Stomach (tissue), 8 donors: ENCODE measurements at regions not wholly inside any gene's neighbourhood (a gene's known extent, or its start where the extent isn't known, plus 50 kb on each side); places are given as distances from the start of the nearest gene placed in this dataset.
A peak's percentile ranks its signal among the peaks of the same experiment; 100 is the strongest.

Source experiments
- DNase-seq, 2 donors: peaks; one replicate each; pipeline versions ENCODE4 v3.0.0 to v3.0.0-alpha.2; 2013 to 2019
- H3K27ac ChIP-seq, 5 donors: fragments of 200-600 bp in 4 of 5; sonication (generic) in 4 of 5; one replicate each; pipeline ENCODE4 v1.5.1; 2013 to 2019; ENCODE audit warnings: mild to moderate bottlenecking in 1 of 5, moderate library complexity in 1 of 5
- H3K27me3 ChIP-seq, 3 donors: fragments of 200-600 bp; sonication (generic); one replicate each; pipeline ENCODE4 v1.5.1; 2017 to 2019; ENCODE audit warnings: mixed run types in 1 of 3
- H3K36me3 ChIP-seq, 4 donors: fragments of 200-600 bp; sonication (generic); 1 replicate in 3 of 4; 2 replicates in 1 of 4; pipeline ENCODE4 v1.5.1; 2016 to 2019
- H3K4me1 ChIP-seq, 4 donors: fragments of 200-600 bp; sonication (generic); one replicate each; pipeline ENCODE4 v1.5.1; 2016 to 2019
- H3K4me3 ChIP-seq, 4 donors: fragments of 200-600 bp; sonication (generic) in 3 of 4; one replicate each; pipeline ENCODE4 v1.5.1; 2016 to 2019; ENCODE audit warnings: mild to moderate bottlenecking in 1 of 4
- H3K9me3 ChIP-seq, 4 donors: fragments of 200-600 bp; sonication (generic); one replicate each; pipeline ENCODE4 v1.5.1; 2016 to 2019
- CTCF ChIP-seq, 7 experiments: fragments of 450-650 bp in 4 of 7; fragments of 200-600 bp in 3 of 7; sonication (generic) in 3 of 7; IDR thresholded peaks; one replicate each; pipeline ENCODE4 v1.5.1; 2016 to 2019; ENCODE audit warnings: antibody characterized with exemption in 7 of 7, control low read depth in 2 of 7, mild to moderate bottlenecking in 1 of 7
- EP300 ChIP-seq: sonication (generic); formaldehyde crosslinking; IDR thresholded peaks from one replicate; pipeline ENCODE4 v1.6.1; 2017; ENCODE audit warnings: antibody characterized with exemption
- POLR2A ChIP-seq, 4 donors: fragments of 450-650 bp; IDR thresholded peaks; one replicate each; pipeline ENCODE4 v1.6.1; 2016; ENCODE audit warnings: antibody characterized with exemption in 4 of 4, control low read depth in 2 of 4, mild to moderate bottlenecking in 1 of 4, moderate library complexity in 1 of 4
- POLR2AphosphoS5 ChIP-seq, 3 donors: sonication (generic); formaldehyde crosslinking; IDR thresholded peaks; one replicate each; pipeline ENCODE4 v1.6.1; 2016; ENCODE audit warnings: antibody characterized with exemption in 3 of 3
- WGBS, 5 donors: extraction: QIAGEN DNeasy Blood & Tissue Kit in 3 of 5; methylation state at CpG; one replicate each; pipeline versions ENCODE4 v1.1.5 to v1.1.7; 2013 to 2018; 5-methylcytosine and 5-hydroxymethylcytosine counted together
- intact Hi-C: fragments of 100-400 bp; cut with DNase I; formaldehyde crosslinking; loops from one replicate; pipeline ENCODE4 v1.15.1; 2023; ENCODE audit warnings: low total_unique reads
- donor health status: healthy with polysubstance abuse.
- donor health status: Bipolar disorder and iron deficiency.
- donor health status: healthy.

DNA sequence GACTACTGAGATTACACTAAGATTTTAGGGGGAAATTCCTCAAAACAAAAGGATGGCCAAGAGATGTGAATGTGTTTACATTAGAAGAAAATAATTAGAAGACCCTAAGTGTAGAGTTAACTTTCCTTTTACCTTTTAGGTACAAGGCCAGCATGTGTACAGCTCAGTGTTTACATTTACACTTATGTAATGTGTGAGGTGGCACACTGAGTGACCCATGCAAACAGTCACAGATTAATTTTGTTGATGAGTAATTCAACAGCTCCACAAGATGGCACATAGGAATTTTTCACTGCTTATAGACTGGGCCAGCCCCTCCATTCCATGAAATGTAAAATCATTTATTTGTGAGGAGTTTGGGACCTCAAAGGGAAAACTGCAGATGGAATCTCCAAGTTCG is 90.1 kb upstream of the SLC12A2 start:
- intact Hi-C loops: no loop called here
- no peak overlapping the region for H3K4me3 ChIP-seq
- TF ChIP-seq POLR2A (IDR thresholded peaks at IDR 0.05) (no peak), POLR2AphosphoS5 (IDR thresholded peaks at IDR 0.05) (peak in 1 of 3 donors; percentile 48)
- H3K27ac ChIP-seq: peak overlapping the region in 3 of 5 donors; percentile 2 to 14 (median 8)
- H3K27me3 ChIP-seq: no peaks in the 10 kb centered on the region
- 90 to 100% (median 98%) methylated on average over 1 of the region's 1 CpG for WGBS, 5 donors
- no peaks in the 10 kb centered on the region for H3K9me3 ChIP-seq
- no peak for DNase-seq
- peaks cover 10 to 37% (median 25%) of the 10 kb centered on the region in 4 donors for H3K4me1 ChIP-seq
- H3K36me3 ChIP-seq: no peaks in the 10 kb centered on the region

DNA sequence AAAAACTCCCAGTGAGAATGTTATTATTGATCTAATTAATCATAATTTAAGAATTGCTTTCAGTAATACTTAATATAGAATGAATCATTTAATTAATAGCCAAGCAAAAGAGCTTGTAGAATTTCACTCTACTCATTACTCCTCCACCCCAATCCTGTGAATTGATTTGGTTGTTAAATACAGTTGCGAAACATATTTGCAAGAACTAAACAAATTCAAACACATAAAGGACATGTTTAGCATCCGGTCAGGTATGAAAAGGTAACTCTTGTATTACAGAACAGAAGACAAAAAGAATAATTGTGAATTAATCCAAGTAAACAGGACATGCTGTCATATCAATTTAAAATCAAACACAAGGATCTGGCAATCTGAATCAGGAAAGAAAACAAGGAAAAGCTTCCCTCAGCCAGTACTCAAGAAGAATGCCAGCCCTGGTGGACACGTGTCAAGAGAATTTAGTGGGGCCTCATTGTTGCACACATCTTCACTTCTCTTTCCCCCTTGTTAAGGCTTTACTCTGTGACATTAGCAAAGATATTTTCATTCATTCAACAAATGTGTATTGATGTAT is 89.4 kb upstream of the SLC12A2 start:
- 46 to 69% (median 62%) methylated on average over 3 of the region's 3 CpGs for WGBS, 5 donors
- Histone ChIP-seq H3K27ac (peak overlapping the region in 1 of 5 donors; percentile 22), H3K36me3 (no peaks in the 10 kb centered on the region), H3K4me1 (peaks cover 10 to 44% (median 25%) of the 10 kb centered on the region in 4 donors), H3K4me3 (no peak overlapping the region), H3K9me3 (no peaks in the 10 kb centered on the region), H3K27me3 (no peaks in the 10 kb centered on the region)
- DNase-seq: no peak
- TF ChIP-seq CTCF (IDR thresholded peaks at IDR 0.05) (no peak), POLR2AphosphoS5 (IDR thresholded peaks at IDR 0.05) (no peak), EP300 (no peak), POLR2A (IDR thresholded peaks at IDR 0.05) (no peak)
- intact Hi-C loops: no loop called here

DNA sequence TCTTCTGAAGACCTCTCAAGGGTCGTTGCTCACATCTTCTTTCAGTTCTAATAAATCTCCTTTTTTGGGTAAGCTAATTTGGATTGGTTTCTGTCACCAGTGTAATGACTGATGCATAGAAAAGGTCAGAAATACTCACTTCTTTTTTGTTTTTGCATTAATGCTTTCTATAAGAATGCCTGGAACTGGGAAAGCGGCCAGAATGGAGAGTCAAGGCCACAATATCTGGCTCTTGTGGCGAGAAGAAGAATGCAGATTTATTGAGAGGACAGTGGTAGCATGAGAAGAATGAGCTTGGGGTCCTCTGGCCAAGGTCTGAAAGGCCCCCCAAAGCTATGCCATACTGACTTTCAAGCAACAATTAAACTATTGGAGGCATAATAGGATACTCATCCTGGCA is 88.0 kb upstream of the SLC12A2 start:
- no peak for TF ChIP-seq CTCF (IDR thresholded peaks at IDR 0.05)
- no peak for TF ChIP-seq POLR2AphosphoS5 (IDR thresholded peaks at IDR 0.05)
- no peak for TF ChIP-seq POLR2A (IDR thresholded peaks at IDR 0.05)
- no peak for TF ChIP-seq EP300
- WGBS, 5 donors: 83 to 87% (median 84%) methylated on average over 3 of the region's 3 CpGs
- intact Hi-C loops: no loop called here
- Histone ChIP-seq H3K4me1 (peaks cover 10 to 55% (median 25%) of the 10 kb centered on the region in 4 donors), H3K36me3 (no peaks in the 10 kb centered on the region), H3K4me3 (no peak overlapping the region), H3K27ac (peak overlapping the region in 1 of 5 donors; percentile 1), H3K9me3 (no peaks in the 10 kb centered on the region), H3K27me3 (no peaks in the 10 kb centered on the region)
- no peak for DNase-seq

GRCh38 chr5:127997201-127997704 is 86.3 kb upstream of the SLC12A2 start:
- peak in 2 of 3 donors; percentile 35 to 60 for TF ChIP-seq POLR2AphosphoS5 (IDR thresholded peaks at IDR 0.05)
- TF ChIP-seq EP300: no peak
- peak in 1 of 2 donors; percentile 43 for DNase-seq
- H3K4me3 ChIP-seq: no peak overlapping the region
- no peaks in the 10 kb centered on the region for H3K9me3 ChIP-seq
- 14 to 38% (median 24%) methylated on average over 5 of the region's 5 CpGs for WGBS, 5 donors
- intact Hi-C loops: no loop called here
- H3K27ac ChIP-seq: peak overlapping the region; percentile 35 to 74 (median 68)
- H3K27me3 ChIP-seq: no peaks in the 10 kb centered on the region
- no peaks in the 10 kb centered on the region for H3K36me3 ChIP-seq
- H3K4me1 ChIP-seq: peaks cover 10 to 55% (median 25%) of the 10 kb centered on the region in 4 donors

DNA sequence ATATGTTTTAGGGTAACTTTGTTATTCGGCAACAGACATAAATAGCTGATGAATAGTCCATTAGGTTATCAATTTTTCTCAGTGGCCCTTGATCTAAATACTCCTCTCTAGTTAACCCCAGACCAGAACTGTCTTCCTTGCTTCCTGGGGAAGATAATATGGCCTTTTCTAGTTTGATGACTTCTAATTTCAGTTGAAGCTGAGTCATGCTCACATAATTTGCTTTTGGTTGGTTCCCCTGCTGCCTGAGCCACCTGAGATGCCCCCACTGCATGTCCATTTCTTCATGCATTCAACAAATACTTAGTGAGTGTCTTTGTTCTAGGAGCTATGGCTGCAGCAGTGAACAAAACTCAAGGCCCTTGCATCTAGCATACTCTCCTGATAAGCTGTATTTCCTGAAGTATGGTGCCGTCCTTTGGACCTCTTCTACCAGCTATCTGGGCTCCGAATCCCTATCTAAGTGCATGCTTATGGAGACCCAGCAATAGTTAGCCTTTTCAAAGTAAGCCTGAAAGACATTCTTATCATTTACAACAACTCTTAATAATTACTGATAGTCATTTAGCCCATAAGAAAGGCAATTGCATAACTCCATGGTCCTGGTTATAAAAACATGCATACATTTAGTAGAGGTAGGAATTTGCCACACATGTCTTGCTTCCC is 84.5 kb upstream of the SLC12A2 start:
- Histone ChIP-seq H3K4me1 (peaks cover 3 to 47% (median 20%) of the 10 kb centered on the region in 4 donors), H3K4me3 (no peak overlapping the region), H3K27me3 (no peaks in the 10 kb centered on the region), H3K36me3 (no peaks in the 10 kb centered on the region), H3K27ac (no peak overlapping the region), H3K9me3 (no peaks in the 10 kb centered on the region)
- WGBS, 5 donors: 50 to 88% (median 74%) methylated on average over 3 of the region's 3 CpGs
- intact Hi-C loops: no loop called here
- no peak for DNase-seq
- TF ChIP-seq EP300 (no peak), CTCF (IDR thresholded peaks at IDR 0.05) (no peak), POLR2AphosphoS5 (IDR thresholded peaks at IDR 0.05) (no peak), POLR2A (IDR thresholded peaks at IDR 0.05) (no peak)
